ENCODE measurements at regions not wholly inside any gene's neighbourhood (a gene's known extent, or its start where the extent isn't known, plus 50 kb on each side); places are given as distances from the start of the nearest gene placed in this dataset.

DNA sequence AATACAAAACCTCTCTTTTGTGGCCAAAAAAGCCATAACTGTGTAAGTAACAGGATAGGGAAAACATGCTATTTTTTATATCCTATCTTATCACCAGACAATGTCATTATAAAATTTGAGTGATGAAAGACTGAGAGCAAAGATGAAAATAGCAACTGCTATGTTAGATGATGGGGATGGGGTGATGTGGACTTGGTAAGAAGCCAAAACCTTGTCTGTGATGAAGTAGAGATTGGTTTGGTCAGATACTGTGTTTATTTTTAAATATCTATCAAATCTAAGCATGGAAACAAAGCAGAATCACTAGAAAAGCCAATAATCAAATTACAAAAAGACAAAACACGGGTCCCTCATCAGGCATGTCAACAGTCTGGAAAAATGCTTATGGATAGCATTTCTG is 631.1 kb upstream of the NR5A2 start:
- peak; percentile 66 for ATAC-seq
- TF ChIP-seq TOX (CRISPR knock-in tag; IDR thresholded peaks at IDR 0.05; ENCODE audit: borderline replicate concordance) (peak; percentile 49; the same call in 1 of the 2 replicates), RARB (CRISPR knock-in tag; IDR thresholded peaks at IDR 0.05) (no peak)
- TF ChIP-seq, protein P1, sequence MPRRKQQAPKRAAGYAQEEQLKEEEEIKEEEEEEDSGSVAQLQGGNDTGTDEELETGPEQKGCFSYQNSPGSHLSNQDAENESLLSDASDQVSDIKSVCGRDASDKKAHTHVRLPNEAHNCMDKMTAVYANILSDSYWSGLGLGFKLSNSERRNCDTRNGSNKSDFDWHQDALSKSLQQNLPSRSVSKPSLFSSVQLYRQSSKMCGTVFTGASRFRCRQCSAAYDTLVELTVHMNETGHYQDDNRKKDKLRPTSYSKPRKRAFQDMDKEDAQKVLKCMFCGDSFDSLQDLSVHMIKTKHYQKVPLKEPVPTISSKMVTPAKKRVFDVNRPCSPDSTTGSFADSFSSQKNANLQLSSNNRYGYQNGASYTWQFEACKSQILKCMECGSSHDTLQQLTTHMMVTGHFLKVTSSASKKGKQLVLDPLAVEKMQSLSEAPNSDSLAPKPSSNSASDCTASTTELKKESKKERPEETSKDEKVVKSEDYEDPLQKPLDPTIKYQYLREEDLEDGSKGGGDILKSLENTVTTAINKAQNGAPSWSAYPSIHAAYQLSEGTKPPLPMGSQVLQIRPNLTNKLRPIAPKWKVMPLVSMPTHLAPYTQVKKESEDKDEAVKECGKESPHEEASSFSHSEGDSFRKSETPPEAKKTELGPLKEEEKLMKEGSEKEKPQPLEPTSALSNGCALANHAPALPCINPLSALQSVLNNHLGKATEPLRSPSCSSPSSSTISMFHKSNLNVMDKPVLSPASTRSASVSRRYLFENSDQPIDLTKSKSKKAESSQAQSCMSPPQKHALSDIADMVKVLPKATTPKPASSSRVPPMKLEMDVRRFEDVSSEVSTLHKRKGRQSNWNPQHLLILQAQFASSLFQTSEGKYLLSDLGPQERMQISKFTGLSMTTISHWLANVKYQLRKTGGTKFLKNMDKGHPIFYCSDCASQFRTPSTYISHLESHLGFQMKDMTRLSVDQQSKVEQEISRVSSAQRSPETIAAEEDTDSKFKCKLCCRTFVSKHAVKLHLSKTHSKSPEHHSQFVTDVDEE (CRISPR knock-in tag; IDR thresholded peaks at IDR 0.05): peak; percentile 75

DNA sequence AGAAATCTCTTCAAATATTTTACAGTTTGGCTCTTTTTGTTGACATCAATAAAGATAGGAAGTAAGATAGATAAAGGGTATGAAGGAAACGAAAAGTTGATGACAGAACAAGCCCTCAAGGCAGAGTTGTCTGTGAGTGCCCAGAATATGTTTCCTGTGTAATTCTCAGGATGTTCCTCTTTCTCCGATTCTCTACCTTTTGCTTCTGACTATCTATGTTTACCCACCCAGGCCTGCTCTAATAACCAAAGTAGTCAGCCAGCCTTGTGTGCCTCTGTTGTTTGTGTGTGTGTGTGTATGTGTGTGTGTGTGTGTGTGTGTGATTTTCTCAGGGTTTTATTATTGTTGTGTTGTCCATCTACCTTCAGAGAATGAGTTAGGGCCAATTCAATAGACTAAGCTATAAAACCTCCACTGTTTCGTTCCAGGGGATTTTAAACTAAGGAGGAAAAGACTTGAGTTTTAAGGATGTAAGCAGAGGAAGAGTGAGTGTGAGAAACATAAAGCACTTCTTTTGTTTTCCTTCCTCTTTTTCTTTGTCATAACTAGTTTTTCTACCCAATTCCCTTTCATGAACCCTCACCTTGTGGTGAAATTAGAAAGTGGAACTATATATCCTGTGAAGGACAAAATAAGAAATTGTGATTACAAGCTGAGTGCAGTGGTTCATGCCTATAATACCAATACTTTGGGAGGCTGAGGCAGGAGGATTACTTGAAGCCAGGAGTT is 627.4 kb upstream of the NR5A2 start:
- ATAC-seq: no peak
- TF ChIP-seq CSDC2 (CRISPR knock-in tag; IDR thresholded peaks at IDR 0.05) (no peak), ZFP3 (CRISPR knock-in tag; IDR thresholded peaks at IDR 0.05) (no peak), PPARA (CRISPR knock-in tag; IDR thresholded peaks at IDR 0.05; ENCODE audit: borderline replicate concordance) (no peak), ZNF565 (CRISPR knock-in tag; conservative IDR thresholded peaks at IDR 0.05; ENCODE audit: low read depth) (no peak), ISL1 (CRISPR knock-in tag; IDR thresholded peaks at IDR 0.05) (no peak), RARB (CRISPR knock-in tag; IDR thresholded peaks at IDR 0.05) (no peak), GLIS3 (CRISPR knock-in tag; IDR thresholded peaks at IDR 0.05) (no peak), ZC3H10 (CRISPR knock-in tag; IDR thresholded peaks at IDR 0.05) (no peak), ZFP30 (CRISPR knock-in tag; IDR thresholded peaks at IDR 0.05) (no peak), OSR1 (CRISPR knock-in tag; IDR thresholded peaks at IDR 0.05) (no peak)
- TF ChIP-seq, protein P2, sequence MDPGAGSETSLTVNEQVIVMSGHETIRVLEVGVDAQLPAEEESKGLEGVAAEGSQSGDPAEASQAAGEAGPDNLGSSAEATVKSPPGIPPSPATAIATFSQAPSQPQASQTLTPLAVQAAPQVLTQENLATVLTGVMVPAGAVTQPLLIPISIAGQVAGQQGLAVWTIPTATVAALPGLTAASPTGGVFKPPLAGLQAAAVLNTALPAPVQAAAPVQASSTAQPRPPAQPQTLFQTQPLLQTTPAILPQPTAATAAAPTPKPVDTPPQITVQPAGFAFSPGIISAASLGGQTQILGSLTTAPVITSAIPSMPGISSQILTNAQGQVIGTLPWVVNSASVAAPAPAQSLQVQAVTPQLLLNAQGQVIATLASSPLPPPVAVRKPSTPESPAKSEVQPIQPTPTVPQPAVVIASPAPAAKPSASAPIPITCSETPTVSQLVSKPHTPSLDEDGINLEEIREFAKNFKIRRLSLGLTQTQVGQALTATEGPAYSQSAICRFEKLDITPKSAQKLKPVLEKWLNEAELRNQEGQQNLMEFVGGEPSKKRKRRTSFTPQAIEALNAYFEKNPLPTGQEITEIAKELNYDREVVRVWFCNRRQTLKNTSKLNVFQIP (CRISPR knock-in tag; IDR thresholded peaks at IDR 0.05; ENCODE audit: borderline replicate concordance, low read depth): no peak
- TF ChIP-seq, protein P3, sequence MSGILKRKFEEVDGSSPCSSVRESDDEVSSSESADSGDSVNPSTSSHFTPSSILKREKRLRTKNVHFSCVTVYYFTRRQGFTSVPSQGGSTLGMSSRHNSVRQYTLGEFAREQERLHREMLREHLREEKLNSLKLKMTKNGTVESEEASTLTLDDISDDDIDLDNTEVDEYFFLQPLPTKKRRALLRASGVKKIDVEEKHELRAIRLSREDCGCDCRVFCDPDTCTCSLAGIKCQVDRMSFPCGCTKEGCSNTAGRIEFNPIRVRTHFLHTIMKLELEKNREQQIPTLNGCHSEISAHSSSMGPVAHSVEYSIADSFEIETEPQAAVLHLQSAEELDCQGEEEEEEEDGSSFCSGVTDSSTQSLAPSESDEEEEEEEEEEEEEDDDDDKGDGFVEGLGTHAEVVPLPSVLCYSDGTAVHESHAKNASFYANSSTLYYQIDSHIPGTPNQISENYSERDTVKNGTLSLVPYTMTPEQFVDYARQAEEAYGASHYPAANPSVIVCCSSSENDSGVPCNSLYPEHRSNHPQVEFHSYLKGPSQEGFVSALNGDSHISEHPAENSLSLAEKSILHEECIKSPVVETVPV (CRISPR knock-in tag; IDR thresholded peaks at IDR 0.05): no peak
- TF ChIP-seq, protein P4, sequence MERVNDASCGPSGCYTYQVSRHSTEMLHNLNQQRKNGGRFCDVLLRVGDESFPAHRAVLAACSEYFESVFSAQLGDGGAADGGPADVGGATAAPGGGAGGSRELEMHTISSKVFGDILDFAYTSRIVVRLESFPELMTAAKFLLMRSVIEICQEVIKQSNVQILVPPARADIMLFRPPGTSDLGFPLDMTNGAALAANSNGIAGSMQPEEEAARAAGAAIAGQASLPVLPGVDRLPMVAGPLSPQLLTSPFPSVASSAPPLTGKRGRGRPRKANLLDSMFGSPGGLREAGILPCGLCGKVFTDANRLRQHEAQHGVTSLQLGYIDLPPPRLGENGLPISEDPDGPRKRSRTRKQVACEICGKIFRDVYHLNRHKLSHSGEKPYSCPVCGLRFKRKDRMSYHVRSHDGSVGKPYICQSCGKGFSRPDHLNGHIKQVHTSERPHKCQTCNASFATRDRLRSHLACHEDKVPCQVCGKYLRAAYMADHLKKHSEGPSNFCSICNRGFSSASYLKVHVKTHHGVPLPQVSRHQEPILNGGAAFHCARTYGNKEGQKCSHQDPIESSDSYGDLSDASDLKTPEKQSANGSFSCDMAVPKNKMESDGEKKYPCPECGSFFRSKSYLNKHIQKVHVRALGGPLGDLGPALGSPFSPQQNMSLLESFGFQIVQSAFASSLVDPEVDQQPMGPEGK (CRISPR knock-in tag; IDR thresholded peaks at IDR 0.05; ENCODE audit: borderline replicate concordance): no peak

DNA sequence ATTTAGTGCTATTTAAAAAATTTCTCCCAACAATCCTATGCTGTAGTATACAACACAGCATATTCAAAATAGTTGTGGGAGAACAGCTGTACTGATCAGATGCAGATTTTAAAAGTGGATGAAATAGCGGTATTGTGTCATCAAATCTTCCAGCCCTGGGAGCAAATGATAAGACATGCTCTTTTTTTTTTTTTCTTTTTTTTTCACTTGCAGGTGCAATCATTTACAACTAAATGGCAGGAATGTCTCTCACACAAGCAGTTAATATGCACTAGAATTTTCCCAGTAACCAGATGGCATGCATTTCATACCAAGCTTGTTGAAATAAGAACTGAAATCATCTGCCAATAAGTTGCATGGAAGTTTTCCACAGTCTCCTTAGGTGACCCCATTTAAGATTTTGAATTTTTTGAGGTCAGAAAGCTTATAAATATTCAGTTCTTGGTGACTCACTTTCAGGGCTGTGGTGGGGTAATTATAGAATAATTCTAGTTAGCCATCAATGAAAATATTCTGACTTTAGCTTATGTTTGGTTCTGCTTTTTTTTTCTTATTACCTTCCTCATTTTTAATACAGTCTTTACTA is 623.9 kb upstream of the NR5A2 start:
- TF ChIP-seq ZFP3 (CRISPR knock-in tag; IDR thresholded peaks at IDR 0.05): no peak
- TF ChIP-seq GLIS3 (CRISPR knock-in tag; IDR thresholded peaks at IDR 0.05): no peak
- no peak for TF ChIP-seq PPARA (CRISPR knock-in tag; IDR thresholded peaks at IDR 0.05; ENCODE audit: borderline replicate concordance)
- no peak for TF ChIP-seq ZNF565 (CRISPR knock-in tag; conservative IDR thresholded peaks at IDR 0.05; ENCODE audit: low read depth)
- TF ChIP-seq OSR1 (CRISPR knock-in tag; IDR thresholded peaks at IDR 0.05): no peak
- no peak for TF ChIP-seq ZC3H10 (CRISPR knock-in tag; IDR thresholded peaks at IDR 0.05)
- no peak for TF ChIP-seq ISL1 (CRISPR knock-in tag; IDR thresholded peaks at IDR 0.05)
- peak; percentile 67 for ATAC-seq

DNA sequence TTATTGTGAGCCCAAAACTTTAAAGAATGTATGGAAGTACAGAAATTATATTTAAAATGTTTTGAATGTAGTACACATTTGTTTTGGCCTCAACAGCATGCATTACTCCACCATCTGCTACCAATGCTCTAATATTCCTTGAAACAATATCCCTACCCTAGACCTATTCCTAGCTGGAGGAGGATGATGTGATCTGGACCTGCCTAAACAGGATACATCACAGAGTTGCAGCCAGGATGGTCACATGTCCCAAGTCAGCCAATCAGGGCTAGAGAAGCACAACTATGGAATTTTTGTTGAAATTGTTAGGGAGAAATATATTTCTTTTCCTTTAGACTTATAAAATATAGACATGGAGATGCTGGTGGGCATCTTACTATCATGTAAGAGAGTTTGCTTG is 623.3 kb upstream of the NR5A2 start:
- ATAC-seq: peak; percentile 74
- no peak for TF ChIP-seq ZFP30 (CRISPR knock-in tag; IDR thresholded peaks at IDR 0.05)
- no peak for TF ChIP-seq GLIS3 (CRISPR knock-in tag; IDR thresholded peaks at IDR 0.05)
- no peak for TF ChIP-seq ZFP3 (CRISPR knock-in tag; IDR thresholded peaks at IDR 0.05)
- no peak for TF ChIP-seq RARB (CRISPR knock-in tag; IDR thresholded peaks at IDR 0.05)
- no peak for TF ChIP-seq ZC3H10 (CRISPR knock-in tag; IDR thresholded peaks at IDR 0.05)
- no peak for TF ChIP-seq OSR1 (CRISPR knock-in tag; IDR thresholded peaks at IDR 0.05)
- TF ChIP-seq, protein P2 (CRISPR knock-in tag; IDR thresholded peaks at IDR 0.05; ENCODE audit: borderline replicate concordance, low read depth): no peak
- TF ChIP-seq BACH2 (CRISPR knock-in tag; IDR thresholded peaks at IDR 0.05; ENCODE audit: borderline replicate concordance): no peak
- TF ChIP-seq TOX (CRISPR knock-in tag; IDR thresholded peaks at IDR 0.05; ENCODE audit: borderline replicate concordance): no peak
- no peak for TF ChIP-seq ZNF565 (CRISPR knock-in tag; conservative IDR thresholded peaks at IDR 0.05; ENCODE audit: low read depth)
- TF ChIP-seq, protein P4 (CRISPR knock-in tag; IDR thresholded peaks at IDR 0.05; ENCODE audit: borderline replicate concordance): no peak
- no peak for TF ChIP-seq PPARA (CRISPR knock-in tag; IDR thresholded peaks at IDR 0.05; ENCODE audit: borderline replicate concordance)
- TF ChIP-seq, protein P1 (CRISPR knock-in tag; IDR thresholded peaks at IDR 0.05): no peak
- no peak for TF ChIP-seq ZNF70 (CRISPR knock-in tag; IDR thresholded peaks at IDR 0.05)
